Ecto neural progenitor cell (in vitro differentiated cells): ENCODE measurements at regions not wholly inside any gene's neighbourhood (a gene's known extent, or its start where the extent isn't known, plus 50 kb on each side); places are given as distances from the start of the nearest gene placed in this dataset.

Experiments
- DNase-seq: peaks from one replicate; pipeline ENCODE4 v3.0.0-alpha.2; 2018; ENCODE audit warnings: low spot score

DNA sequence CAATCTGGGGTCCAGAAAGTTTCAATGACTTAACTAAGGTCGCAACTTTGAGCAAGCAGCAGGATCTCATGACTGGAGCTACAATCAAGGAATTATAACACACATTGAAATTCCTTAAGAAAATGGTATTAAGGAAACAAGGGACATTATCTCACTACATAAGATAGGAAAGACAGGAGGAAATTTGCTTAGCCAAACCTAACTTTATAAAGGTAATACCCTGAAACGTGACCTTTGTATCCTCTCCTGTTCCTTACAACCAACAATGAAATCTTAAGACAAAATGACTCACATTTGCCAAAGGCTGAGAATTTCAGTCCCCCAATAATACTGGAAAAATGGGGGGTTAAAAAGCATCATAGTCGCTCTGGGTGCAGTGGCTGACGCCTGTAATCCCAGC is 218.9 kb upstream of the LYZL1 start:
- no peak for DNase-seq

- DNase-seq: no peak
Measured at GRCh38 chr10:29078919-29079318, 210.0 kb upstream of the LYZL1 start.

GRCh38 chr10:29081231-29081630 is 207.6 kb upstream of the LYZL1 start:
- no peak for DNase-seq

DNA sequence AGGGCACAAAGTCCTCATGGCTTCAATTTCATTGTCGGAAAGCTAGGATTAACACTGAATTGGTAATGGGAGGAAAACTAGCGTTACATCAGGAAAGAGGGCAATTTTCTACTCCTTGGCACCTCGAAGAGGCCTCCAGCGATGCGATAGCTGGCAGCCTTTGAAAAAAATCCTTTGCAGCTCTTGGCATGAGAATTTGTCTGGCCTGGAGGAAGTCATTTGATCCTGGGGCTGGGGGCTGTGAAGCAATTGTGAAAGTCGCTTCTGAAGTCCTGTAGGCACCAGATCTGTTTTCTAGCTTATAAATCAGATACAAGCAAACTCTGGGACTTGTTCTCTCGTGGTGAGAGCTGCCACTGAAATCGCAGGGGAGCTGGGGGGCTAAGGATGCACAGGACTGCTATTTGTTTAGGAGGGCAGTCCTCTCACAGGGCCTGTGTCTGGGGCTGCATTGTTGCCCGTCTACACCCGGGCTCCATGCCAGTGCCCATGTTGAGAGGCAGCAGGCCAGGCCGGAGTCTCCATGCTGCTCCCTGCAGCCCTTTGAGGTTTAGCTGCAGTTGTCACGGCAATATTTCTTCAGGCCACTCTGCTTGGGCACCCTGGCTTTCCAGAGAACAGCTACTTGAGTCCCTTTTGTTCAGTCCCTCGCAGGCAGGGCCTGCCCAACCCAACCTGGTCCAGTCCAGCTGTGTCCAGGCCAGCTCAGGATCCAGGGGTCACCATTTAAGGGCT is 206.8 kb upstream of the LYZL1 start:
- no peak for DNase-seq

GRCh38 chr10:29083096-29083495 is 205.8 kb upstream of the LYZL1 start:
- no peak for DNase-seq

- no peak for DNase-seq
Measured at GRCh38 chr10:29084681-29085307, 204.1 kb upstream of the LYZL1 start.

DNA sequence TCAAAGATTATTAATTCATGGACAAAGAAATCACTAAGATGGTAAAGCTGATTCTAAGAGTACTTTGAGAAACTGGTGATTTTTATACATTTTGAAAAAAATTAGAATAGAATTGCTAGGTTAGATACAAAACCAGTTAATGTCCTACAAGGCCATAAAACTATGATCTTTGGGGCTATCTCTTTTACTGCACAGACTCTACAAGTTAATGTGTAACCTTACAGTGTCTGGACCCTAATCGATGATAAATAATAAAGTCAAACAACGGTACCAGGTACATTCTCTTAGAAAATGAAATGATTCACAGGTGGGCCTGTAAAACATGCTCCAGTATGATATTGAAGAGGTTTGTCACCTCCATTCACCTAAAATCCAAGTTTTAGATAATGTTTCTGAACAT is 199.8 kb upstream of the LYZL1 start:
- DNase-seq: no peak

DNA sequence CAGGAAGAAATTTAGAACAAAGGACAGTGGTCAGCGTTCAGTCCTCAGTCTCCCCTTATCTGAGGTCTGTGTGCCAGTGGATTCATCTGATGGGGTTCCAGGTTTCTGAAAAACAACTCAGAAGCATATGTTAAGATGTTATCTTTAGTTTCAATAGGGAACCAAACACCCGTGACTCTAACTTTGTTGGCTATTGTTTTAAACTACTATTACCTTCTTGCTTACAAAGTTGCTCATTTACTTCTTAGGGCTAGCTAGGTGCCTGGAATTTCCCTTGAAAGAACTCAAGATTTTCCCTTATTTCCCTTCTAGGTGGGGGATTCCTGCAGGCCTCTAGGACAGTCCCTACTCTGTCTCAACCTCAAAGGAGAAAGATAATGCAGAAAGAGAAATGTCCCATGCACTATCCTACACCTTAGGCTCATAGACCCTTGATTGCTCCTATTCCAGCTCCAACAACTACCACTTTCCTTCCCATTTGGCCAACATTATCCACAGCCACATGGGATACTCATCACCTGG is 192.5 kb upstream of the LYZL1 start:
- no peak for DNase-seq

DNA sequence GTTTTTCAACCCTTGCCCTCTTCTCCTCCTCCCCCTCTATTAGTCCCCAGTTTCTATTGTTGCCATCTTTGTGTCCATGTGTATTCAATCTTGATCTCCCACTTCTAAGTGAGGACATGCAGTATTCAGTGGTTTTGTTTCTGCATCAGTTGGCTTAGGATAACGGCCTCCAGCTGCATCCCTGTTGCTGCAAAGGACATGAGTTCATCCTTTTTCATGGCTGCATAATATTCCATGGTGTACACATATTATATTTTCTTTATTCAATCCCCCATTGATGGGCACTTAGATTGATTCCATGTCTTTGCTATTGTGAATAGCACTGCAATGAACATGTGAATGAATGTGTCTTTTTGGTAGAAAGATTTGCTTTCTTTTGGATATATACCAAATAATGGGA is 190.4 kb upstream of the LYZL1 start:
- DNase-seq: no peak

DNA sequence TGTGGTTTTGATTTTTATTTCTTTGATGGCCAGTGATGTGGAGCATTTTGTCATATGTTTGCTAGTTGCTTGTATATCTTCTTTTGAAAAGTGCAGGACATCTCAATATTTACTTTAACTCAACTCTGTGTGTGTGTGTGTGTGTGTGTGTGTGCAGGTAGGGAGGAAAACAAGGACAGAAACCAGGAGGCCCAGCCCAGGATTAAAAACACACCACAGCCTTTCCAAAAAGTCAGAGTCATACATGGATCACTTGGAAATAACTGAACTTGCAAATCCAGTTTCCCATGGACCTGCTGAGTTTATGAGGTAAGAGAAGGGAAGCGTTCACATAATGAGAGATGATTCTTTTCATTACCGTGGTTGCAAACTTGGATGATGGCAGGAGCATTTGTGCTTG is 189.9 kb upstream of the LYZL1 start:
- no peak for DNase-seq

GRCh38 chr10:29099415-29099814 is 189.5 kb upstream of the LYZL1 start:
- no peak for DNase-seq

DNA sequence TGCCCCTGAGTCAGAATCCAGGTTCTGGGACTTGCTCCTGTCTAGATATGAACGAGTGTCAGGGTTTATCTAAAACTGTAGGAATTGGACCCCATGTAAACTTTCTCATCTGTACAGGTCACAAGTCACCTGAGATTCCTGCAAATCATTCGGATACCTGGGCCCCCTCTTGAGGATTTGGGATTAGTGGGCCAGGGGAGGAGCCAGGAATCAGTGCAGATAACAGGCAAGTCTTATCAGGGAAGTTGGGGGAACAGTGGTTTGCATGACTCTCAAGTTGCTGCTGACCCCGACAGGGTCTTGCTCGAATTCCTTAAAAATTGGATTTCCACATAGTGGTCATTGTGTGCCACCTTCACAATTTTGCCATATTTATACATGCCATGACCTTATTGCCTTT is 188.4 kb upstream of the LYZL1 start:
- DNase-seq: no peak

GRCh38 chr10:29102233-29102632 is 186.6 kb upstream of the LYZL1 start:
- no peak for DNase-seq

- DNase-seq: no peak
Measured at GRCh38 chr10:29102636-29103035, 186.2 kb upstream of the LYZL1 start.

DNA sequence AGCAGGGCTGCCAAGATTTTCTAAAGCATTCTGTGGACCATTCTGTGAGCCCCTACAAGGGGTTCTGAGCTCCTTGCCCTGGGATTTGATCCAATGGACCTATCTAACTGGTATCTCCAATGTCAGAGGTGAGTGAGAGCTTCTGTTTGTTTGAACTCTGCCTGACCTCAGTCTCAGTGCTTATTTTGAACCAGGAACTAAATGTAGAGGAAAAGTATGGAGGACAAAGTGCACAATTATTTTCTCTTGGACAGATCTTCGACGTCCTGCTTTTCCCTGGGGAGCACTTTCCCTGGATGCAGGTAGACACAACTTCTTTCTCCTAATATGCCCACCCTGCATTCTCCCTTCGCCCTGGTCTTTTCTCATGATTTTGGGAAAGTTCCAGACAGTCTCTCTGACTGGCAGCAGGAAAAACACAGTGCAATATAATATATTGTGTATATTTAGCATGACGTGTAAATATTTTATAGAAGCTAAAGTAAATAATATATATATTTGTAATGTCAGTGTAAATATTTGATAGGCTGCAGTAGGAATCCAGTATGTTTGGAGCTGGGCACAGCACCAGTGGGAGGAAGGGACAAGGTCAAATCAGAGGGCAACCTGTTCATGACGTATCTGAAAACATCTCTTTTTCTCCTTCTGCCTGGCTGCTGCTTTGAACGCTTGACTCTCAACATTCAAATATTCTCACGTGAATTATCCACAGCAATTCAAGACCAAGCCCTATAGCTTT is 184.0 kb upstream of the LYZL1 start:
- no peak for DNase-seq

GRCh38 chr10:29105516-29106215 is 183.2 kb upstream of the LYZL1 start:
- DNase-seq: no peak

DNA sequence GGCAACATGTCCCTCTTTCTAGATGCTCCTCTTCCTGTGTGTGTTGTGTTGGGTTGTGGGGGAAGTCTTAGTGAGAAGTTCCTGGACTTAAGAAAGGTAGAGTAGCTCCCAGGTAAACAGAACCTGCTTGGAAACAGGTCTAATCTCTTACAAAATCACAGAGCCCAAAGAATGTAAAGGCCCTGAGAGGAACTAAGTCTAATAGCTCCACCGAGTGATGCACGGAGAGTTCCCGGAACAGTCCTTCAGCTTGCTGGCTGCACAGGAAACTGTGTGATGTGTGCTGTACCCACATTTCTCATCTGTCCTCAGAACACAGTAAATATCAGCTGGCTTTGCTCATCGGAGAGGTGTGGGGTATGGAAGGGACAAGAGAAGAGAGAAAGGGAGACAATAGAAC is 182.6 kb upstream of the LYZL1 start:
- no peak for DNase-seq

- DNase-seq: no peak
Measured at GRCh38 chr10:29107866-29108498, 180.9 kb upstream of the LYZL1 start.

DNA sequence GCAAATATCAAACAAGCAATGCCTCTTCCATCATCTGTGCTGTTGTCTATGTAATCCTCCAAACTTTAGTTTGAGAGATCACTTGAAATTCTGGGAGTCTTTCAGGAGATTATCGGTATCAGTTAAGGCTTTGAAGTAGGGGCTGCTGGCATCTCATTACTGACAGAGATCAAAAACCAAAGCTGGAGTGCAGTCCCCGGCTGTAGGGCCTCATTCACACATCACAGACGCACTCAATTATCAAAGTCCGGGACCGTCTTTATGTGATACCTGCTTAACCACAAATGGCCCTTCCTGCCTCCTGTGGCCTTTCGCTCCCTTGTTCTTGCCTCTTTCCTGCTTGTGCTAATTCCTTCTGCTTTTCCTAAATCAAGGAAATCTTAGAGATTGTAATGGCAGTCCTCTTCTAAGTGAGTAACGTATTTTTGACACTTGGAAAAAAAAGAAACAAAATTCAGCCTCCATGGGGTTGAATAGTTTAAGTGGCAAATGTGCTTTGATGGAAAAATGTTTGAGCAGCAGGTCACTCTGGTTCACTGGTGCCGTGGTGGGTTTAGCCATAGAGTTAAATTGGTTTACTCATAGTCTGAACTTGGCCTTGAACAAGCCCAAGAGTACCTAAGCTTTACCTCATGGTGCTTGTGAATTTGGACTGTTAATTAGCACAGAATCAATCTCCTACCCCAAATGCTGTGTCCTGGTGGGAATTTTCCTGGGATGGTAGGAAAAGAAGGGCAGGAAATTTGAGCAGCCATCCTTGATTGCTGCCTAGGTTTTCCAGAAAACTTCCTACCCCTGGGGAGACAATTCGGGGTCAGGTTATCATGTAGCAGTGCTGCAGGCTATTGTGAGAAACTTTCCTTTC is 178.9 kb upstream of the LYZL1 start:
- DNase-seq: no peak

- no peak for DNase-seq
Measured at GRCh38 chr10:29112827-29113615, 175.8 kb upstream of the LYZL1 start.
